GM13976 (cell line): ENCODE measurements at regions not wholly inside any gene's neighbourhood (a gene's known extent, or its start where the extent isn't known, plus 50 kb on each side); places are given as distances from the start of the nearest gene placed in this dataset.

Source experiments
- DNase-seq: peaks from one replicate; pipeline ENCODE4 v3.0.0; 2012; ENCODE audit warnings: low spot score
- CTCF ChIP-seq: IDR thresholded peaks from 2 replicates; pipeline ENCODE4 v1.5.1; 2012; ENCODE audit warnings: borderline replicate concordance, mild to moderate bottlenecking; ENCODE audit not compliant: insufficient read depth; ENCODE audit errors: extremely low read depth, missing control alignments, control extremely low read depth
- in situ Hi-C: fragments of 300-500 bp; cut with MboI; formaldehyde crosslinking; loops from one replicate; pipeline ENCODE4 v1.12.0; 2022; ENCODE audit warnings: low sequenced_read_pairs, mixed read lengths, inconsistent platforms; ENCODE audit not compliant: unreplicated experiment

GRCh38 chr9:19516348-19516747 is 107.5 kb downstream of the ACER2 start:
- DNase-seq = no peak
- in situ Hi-C loops = no loop called here
- TF ChIP-seq CTCF = no peak

- in situ Hi-C loops = no loop called here
- no peak for DNase-seq
- no peak for TF ChIP-seq CTCF
Measured at GRCh38 chr9:19513671-19514275, 105.0 kb downstream of the ACER2 start.

- DNase-seq = no peak
- no peak for TF ChIP-seq CTCF
- in situ Hi-C loops = no loop called here
Measured at GRCh38 chr9:19512103-19512832, 103.5 kb downstream of the ACER2 start.

GRCh38 chr9:19511694-19512093 is 102.9 kb downstream of the ACER2 start:
- no peak for TF ChIP-seq CTCF

GRCh38 chr9:19510907-19511306 is 102.1 kb downstream of the ACER2 start:
- no peak for DNase-seq
- no peak for TF ChIP-seq CTCF
- in situ Hi-C loops = no loop called here

More at GRCh38 chr9:19511694-19512093, 102.9 kb downstream of the ACER2 start:
- no peak for DNase-seq
- in situ Hi-C loops = no loop called here
